A549 (cell line): ENCODE measurements at regions not wholly inside any gene's neighbourhood (a gene's known extent, or its start where the extent isn't known, plus 50 kb on each side); places are given as distances from the start of the nearest gene placed in this dataset.

Source experiments
- ATAC-seq, 2 experiments: fragments of 200-7000 bp in 1 of 2; fragments of >200 bp in 1 of 2; cut with Nextera tagmentation in 1 of 2; cut with Tn5 transposase in 1 of 2; 3 replicates each; pipeline versions ENCODE4 v1.8.0 to v1.9.1; 2018 to 2020; ENCODE audit warnings: mild to moderate bottlenecking in 1 of 2, moderate library complexity in 1 of 2
- CTCF ChIA-PET: fragments of 300-600 bp; sonication (Branson Sonifier 250); formaldehyde crosslinking; extraction: SDS; loops from one replicate; lab custom pipeline; 2021; ENCODE audit warnings: antibody characterized with exemption, inconsistent platforms; lab: Yijun Ruan, JAX
- POLR2A ChIA-PET: fragments of 350-600 bp; formaldehyde crosslinking; extraction: SDS; loops from one replicate; lab custom pipeline; 2021; ENCODE audit warnings: antibody characterized with exemption, inconsistent platforms; lab: Yijun Ruan, JAX
- DNase-seq, 2 experiments: peaks; one replicate each; pipeline versions ENCODE4 v3.0.0 to v3.0.0-alpha.2; 2011 to 2016; ENCODE audit warnings: low read depth in 1 of 2, low spot score in 1 of 2
- FAIRE-seq: peaks from 2 replicates; lab custom pipeline; 2011; peaks lifted over from hg19 to GRCh38; lab: Jason Lieb, UNC
- H3K27ac ChIP-seq, 2 experiments: fragments of >200 bp; sonication (Bioruptor Twin); formaldehyde crosslinking; 3 replicates each; pipeline ENCODE4 v1.5.1; 2016 to 2017
- H3K4me1 ChIP-seq: fragments of >200 bp; sonication (Bioruptor Twin); formaldehyde crosslinking; 3 replicates; pipeline ENCODE4 v1.6.1; 2016
- H3K4me2 ChIP-seq: fragments of >200 bp; sonication (Bioruptor Twin); formaldehyde crosslinking; 3 replicates; pipeline ENCODE4 v1.6.1; 2016
- H3K4me3 ChIP-seq: fragments of >200 bp; sonication (Bioruptor Twin); formaldehyde crosslinking; 3 replicates; pipeline ENCODE4 v1.5.1; 2016
- H3K9me3 ChIP-seq: fragments of >200 bp; sonication (Bioruptor Twin); formaldehyde crosslinking; 3 replicates; pipeline ENCODE4 v1.6.1; 2016
- CBX2 ChIP-seq: fragments of 200-600 bp; sonication (generic); IDR thresholded peaks from 2 replicates; pipeline ENCODE4 v1.6.1; 2016; ENCODE audit warnings: low read depth, mild to moderate bottlenecking, borderline replicate concordance
- CBX8 ChIP-seq: fragments of 200-600 bp; sonication (generic); IDR thresholded peaks from 2 replicates; pipeline ENCODE4 v1.6.1; 2016
- CHD2 ChIP-seq: fragments of 150-350 bp; IDR thresholded peaks from 2 replicates; pipeline ENCODE4 v1.6.1; 2014; ENCODE audit warnings: low read length; ENCODE audit not compliant: partially characterized antibody
- CHD4 ChIP-seq: fragments of 200-600 bp; sonication (generic); IDR thresholded peaks from 2 replicates; pipeline ENCODE4 v1.6.1; 2016; ENCODE audit warnings: antibody characterized with exemption, mild to moderate bottlenecking, borderline replicate concordance
- EHMT2 ChIP-seq: fragments of 200-600 bp; sonication (generic); IDR thresholded peaks from 2 replicates; pipeline ENCODE4 v1.6.1; 2016; ENCODE audit warnings: antibody characterized with exemption, low read depth, mild to moderate bottlenecking, moderate library complexity
- ESRRA ChIP-seq: fragments of 150-350 bp; IDR thresholded peaks from 2 replicates; pipeline ENCODE4 v1.6.1; 2014; ENCODE audit warnings: mild to moderate bottlenecking, low read length, borderline replicate concordance
- FOSL2 ChIP-seq, 2 experiments: fragments of 450-650 bp in 1 of 2; fragments of >200 bp in 1 of 2; sonication (Bioruptor Twin) in 1 of 2; formaldehyde crosslinking; IDR thresholded peaks; 2 replicates each; pipeline versions ENCODE4 v1.5.0 to v1.6.1; 2016 to 2020; ENCODE audit warnings: mild to moderate bottlenecking in 1 of 2, moderate library complexity in 1 of 2
- GATA3 ChIP-seq: IDR thresholded peaks from 2 replicates; pipeline ENCODE4 v1.6.1; 2012; ENCODE audit warnings: borderline replicate concordance
- HOXB5 ChIP-seq: fragments of 250-450 bp; sonication (Bioruptor Pico); IDR thresholded peaks from 2 replicates; pipeline ENCODE4 v1.5.0; 2020; ENCODE audit warnings: mild to moderate bottlenecking, moderate library complexity
- MAFK ChIP-seq: fragments of 450-650 bp; IDR thresholded peaks from 2 replicates; pipeline ENCODE4 v1.6.1; 2014; ENCODE audit not compliant: partially characterized antibody
- NFE2L2 ChIP-seq: fragments of 150-350 bp; conservative IDR thresholded peaks from 2 replicates; pipeline ENCODE4 v1.6.1; 2014; ENCODE audit warnings: low read length
- POLR2A ChIP-seq: IDR thresholded peaks from 2 replicates; pipeline ENCODE4 v1.6.1; 2012; ENCODE audit warnings: mild to moderate bottlenecking, low read length
- RARB ChIP-seq: fragments of 250-450 bp; sonication (Bioruptor Pico); IDR thresholded peaks from 2 replicates; pipeline ENCODE4 v1.8.0; 2021; ENCODE audit warnings: mild to moderate bottlenecking, moderate library complexity
- SMC3 ChIP-seq: fragments of >200 bp; sonication (Bioruptor Twin); formaldehyde crosslinking; IDR thresholded peaks from 3 replicates; pipeline ENCODE4 v1.6.1; 2018; ENCODE audit warnings: inconsistent platforms
- SREBF2 ChIP-seq: fragments of 450-650 bp; IDR thresholded peaks from 2 replicates; pipeline ENCODE4 v1.6.1; 2014; ENCODE audit warnings: mild to moderate bottlenecking, moderate library complexity
- TP53 ChIP-seq: fragments of 250-450 bp; sonication (Bioruptor Pico); IDR thresholded peaks from 2 replicates; pipeline ENCODE4 v1.5.0; 2021; ENCODE audit warnings: mild to moderate bottlenecking, moderate library complexity
- ZC3H11A ChIP-seq: fragments of 450-650 bp; IDR thresholded peaks from 2 replicates; pipeline ENCODE4 v1.6.1; 2014; ENCODE audit warnings: antibody characterized with exemption, mild to moderate bottlenecking
- ZNF302 ChIP-seq: fragments of 250-450 bp; sonication (Bioruptor Pico); IDR thresholded peaks from 2 replicates; pipeline ENCODE4 v1.9.0; 2021; ENCODE audit warnings: inconsistent platforms, mild to moderate bottlenecking, moderate library complexity
- WGBS: methylation state at CpG from one replicate; pipeline ENCODE4 v1.1.6; 2017; ENCODE audit errors: missing lambda C conversion rate; 5-methylcytosine and 5-hydroxymethylcytosine counted together
- TF ChIP-seq, protein P1 (sequence below): fragments of 200-600 bp; sonication (generic); IDR thresholded peaks from 2 replicates; pipeline ENCODE4 v1.6.1; 2016; ENCODE audit warnings: antibody characterized with exemption, mild to moderate bottlenecking, moderate library complexity
- TF ChIP-seq, protein P2 (sequence below): fragments of 250-450 bp; sonication (Bioruptor Pico); IDR thresholded peaks from 2 replicates; pipeline ENCODE4 v1.5.0; 2021; ENCODE audit warnings: mild to moderate bottlenecking, moderate library complexity, borderline replicate concordance
- TF ChIP-seq, protein P3 (sequence below): fragments of >200 bp; sonication (Bioruptor Twin); formaldehyde crosslinking; IDR thresholded peaks from 2 replicates; pipeline ENCODE4 v1.6.1; 2016
- TF ChIP-seq, protein P4 (sequence below): fragments of >200 bp; sonication (Bioruptor Twin); formaldehyde crosslinking; IDR thresholded peaks from 3 replicates; pipeline ENCODE4 v1.6.1; 2016

DNA sequence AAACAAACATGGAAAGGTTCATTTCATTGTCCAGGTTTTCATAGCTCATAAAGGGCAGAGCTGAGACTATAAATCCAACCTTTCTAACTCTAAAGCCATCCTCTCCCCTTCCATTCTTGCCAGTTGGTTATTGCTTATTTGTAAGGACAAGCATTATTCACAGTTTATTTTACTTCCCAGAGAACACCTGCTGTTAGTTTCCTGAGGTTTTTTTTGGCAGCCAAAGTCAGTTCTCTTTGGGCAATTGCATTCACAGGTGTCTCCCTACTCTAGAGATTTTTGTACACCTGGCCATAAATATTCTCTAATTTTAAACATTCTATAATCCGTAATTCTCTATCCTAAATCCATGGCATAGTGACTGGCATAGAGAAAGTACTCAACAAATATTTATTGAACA, 87.3 kb upstream of the SPHKAP start (continued):
- no peak for TF ChIP-seq CHD2
- TF ChIP-seq RARB (CRISPR knock-in tag), result no peak
- TF ChIP-seq ESRRA, result no peak
- TF ChIP-seq, protein P1, sequence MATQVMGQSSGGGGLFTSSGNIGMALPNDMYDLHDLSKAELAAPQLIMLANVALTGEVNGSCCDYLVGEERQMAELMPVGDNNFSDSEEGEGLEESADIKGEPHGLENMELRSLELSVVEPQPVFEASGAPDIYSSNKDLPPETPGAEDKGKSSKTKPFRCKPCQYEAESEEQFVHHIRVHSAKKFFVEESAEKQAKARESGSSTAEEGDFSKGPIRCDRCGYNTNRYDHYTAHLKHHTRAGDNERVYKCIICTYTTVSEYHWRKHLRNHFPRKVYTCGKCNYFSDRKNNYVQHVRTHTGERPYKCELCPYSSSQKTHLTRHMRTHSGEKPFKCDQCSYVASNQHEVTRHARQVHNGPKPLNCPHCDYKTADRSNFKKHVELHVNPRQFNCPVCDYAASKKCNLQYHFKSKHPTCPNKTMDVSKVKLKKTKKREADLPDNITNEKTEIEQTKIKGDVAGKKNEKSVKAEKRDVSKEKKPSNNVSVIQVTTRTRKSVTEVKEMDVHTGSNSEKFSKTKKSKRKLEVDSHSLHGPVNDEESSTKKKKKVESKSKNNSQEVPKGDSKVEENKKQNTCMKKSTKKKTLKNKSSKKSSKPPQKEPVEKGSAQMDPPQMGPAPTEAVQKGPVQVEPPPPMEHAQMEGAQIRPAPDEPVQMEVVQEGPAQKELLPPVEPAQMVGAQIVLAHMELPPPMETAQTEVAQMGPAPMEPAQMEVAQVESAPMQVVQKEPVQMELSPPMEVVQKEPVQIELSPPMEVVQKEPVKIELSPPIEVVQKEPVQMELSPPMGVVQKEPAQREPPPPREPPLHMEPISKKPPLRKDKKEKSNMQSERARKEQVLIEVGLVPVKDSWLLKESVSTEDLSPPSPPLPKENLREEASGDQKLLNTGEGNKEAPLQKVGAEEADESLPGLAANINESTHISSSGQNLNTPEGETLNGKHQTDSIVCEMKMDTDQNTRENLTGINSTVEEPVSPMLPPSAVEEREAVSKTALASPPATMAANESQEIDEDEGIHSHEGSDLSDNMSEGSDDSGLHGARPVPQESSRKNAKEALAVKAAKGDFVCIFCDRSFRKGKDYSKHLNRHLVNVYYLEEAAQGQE, result no peak
- no peak for TF ChIP-seq SREBF2
- TF ChIP-seq POLR2A, result no peak
- TF ChIP-seq GATA3, result no peak

DNA sequence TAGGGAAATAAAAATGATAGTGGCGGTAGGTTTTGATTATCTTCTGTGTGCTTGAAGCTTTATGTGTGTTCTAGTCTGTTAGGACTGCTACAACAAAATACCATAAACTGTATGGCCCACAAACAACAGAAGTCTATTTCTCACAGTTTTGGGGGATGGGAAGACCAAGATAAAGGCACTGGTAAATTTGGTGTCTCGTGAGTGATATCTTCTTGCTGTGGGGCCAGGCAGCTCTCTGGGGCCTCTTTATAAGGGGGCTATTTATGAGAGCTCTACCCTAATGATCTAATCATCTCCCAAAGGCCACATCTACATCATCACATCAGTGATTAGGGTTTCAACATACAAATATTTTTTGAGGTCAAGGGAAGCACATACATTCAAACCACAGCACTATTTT, 86.8 kb upstream of the SPHKAP start:
- FAIRE-seq (no peak), DNase-seq (no peak), ATAC-seq (no peak)
- CTCF ChIA-PET, result no interaction called here
- no peak for TF ChIP-seq HOXB5 (CRISPR knock-in tag)
- no peak for TF ChIP-seq ZNF302 (CRISPR knock-in tag)
- TF ChIP-seq MAFK, result no peak
- TF ChIP-seq SMC3, result no peak
- no peak for TF ChIP-seq RARB (CRISPR knock-in tag)
- TF ChIP-seq, protein P2, sequence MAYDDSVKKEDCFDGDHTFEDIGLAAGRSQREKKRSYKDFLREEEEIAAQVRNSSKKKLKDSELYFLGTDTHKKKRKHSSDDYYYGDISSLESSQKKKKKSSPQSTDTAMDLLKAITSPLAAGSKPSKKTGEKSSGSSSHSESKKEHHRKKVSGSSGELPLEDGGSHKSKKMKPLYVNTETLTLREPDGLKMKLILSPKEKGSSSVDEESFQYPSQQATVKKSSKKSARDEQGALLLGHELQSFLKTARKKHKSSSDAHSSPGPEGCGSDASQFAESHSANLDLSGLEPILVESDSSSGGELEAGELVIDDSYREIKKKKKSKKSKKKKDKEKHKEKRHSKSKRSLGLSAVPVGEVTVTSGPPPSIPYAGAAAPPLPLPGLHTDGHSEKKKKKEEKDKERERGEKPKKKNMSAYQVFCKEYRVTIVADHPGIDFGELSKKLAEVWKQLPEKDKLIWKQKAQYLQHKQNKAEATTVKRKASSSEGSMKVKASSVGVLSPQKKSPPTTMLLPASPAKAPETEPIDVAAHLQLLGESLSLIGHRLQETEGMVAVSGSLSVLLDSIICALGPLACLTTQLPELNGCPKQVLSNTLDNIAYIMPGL (CRISPR knock-in tag), result no peak
- TF ChIP-seq, protein P3, sequence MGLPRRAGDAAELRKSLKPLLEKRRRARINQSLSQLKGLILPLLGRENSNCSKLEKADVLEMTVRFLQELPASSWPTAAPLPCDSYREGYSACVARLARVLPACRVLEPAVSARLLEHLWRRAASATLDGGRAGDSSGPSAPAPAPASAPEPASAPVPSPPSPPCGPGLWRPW, result no peak
- TF ChIP-seq, protein P4, sequence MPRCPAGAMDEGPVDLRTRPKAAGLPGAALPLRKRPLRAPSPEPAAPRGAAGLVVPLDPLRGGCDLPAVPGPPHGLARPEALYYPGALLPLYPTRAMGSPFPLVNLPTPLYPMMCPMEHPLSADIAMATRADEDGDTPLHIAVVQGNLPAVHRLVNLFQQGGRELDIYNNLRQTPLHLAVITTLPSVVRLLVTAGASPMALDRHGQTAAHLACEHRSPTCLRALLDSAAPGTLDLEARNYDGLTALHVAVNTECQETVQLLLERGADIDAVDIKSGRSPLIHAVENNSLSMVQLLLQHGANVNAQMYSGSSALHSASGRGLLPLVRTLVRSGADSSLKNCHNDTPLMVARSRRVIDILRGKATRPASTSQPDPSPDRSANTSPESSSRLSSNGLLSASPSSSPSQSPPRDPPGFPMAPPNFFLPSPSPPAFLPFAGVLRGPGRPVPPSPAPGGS, result no peak
- TF ChIP-seq EHMT2, result no peak
- no peak for TF ChIP-seq CBX2
- TF ChIP-seq NFE2L2, result no peak
- no peak for TF ChIP-seq TP53
- TF ChIP-seq CBX8, result no peak
- no peak for TF ChIP-seq CHD4
- no peak overlapping the region for H3K27ac ChIP-seq
- no peak overlapping the region for H3K4me2 ChIP-seq
- 35% methylated on average over 2 of the region's 2 CpGs for WGBS
- no peaks in the 10 kb centered on the region for H3K9me3 ChIP-seq
- H3K4me1 ChIP-seq, result no peaks in the 10 kb centered on the region
- POLR2A ChIA-PET, result no interaction called here
- no peak overlapping the region for H3K4me3 ChIP-seq

DNA sequence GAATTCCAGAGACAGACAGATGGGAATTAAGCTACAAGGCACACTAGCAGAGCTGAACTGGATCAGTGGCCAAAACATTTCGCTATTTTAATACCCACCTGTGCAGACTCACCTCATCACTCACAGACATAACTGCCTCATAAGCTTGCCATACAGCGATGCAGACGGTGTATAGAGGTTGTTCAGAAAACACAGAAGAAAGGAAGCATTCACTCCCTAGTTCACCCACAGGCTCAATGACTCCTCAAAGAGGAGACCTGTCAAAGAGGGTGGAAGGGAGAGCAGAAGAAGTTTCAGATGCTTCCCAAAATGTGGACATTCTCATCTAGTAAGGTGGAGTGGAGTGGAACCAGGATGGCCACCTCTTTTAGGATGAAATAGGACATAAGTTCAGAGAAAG, 81.7 kb upstream of the SPHKAP start:
- no peak for ATAC-seq
- WGBS, result 16% methylated on average over 3 of the region's 3 CpGs
- CTCF ChIA-PET, result no interaction called here
- H3K4me3 ChIP-seq, result no peak overlapping the region
- no peak overlapping the region for H3K4me2 ChIP-seq
- H3K4me1 ChIP-seq, result no peaks in the 10 kb centered on the region
- TF ChIP-seq FOSL2 (IDR thresholded peaks at IDR 0.05) (no peak), FOSL2 (CRISPR knock-in tag; IDR thresholded peaks at IDR 0.05) (no peak), CHD4 (no peak), ZC3H11A (no peak)
- TF ChIP-seq, all 56 proteins: peak for 0
- no peak overlapping the region for H3K27ac ChIP-seq
- FAIRE-seq (no peak), DNase-seq (no peak)
- no peaks in the 10 kb centered on the region for H3K9me3 ChIP-seq
- POLR2A ChIA-PET, result no interaction called here
